ENCODE measurements at regions not wholly inside any gene's neighbourhood (a gene's known extent, or its start where the extent isn't known, plus 50 kb on each side); places are given as distances from the start of the nearest gene placed in this dataset.

GRCh38 chrX:107507093-107507743 lies 57.8 kb downstream of the FRMPD3 start:
- H3K4me3 ChIP-seq (ENCODE audit: low read depth in 1 of 2, low read length in 2 of 2): no peak overlapping the region
- no peak for DNase-seq
- H3K4me1 ChIP-seq (ENCODE audit: insufficient read depth, low read length): no peaks in the 10 kb centered on the region
- no peaks in the 10 kb centered on the region for H3K36me3 ChIP-seq (ENCODE audit: insufficient read depth, low read length)
- ATAC-seq (ENCODE audit: insufficient read depth, low read depth): no peak
- H2AFZ ChIP-seq (ENCODE audit: low read depth, low read length): no peak overlapping the region
- no peaks in the 10 kb centered on the region for H3K27me3 ChIP-seq (ENCODE audit: insufficient read depth, low read length, poor library complexity)
- TF ChIP-seq EZH2 (IDR thresholded peaks at IDR 0.05; ENCODE audit: borderline replicate concordance, low read depth, low read length, severe bottlenecking): no peak
- TF ChIP-seq CTCF (IDR thresholded peaks at IDR 0.05; ENCODE audit: borderline replicate concordance, extremely low read depth, low read length, poor library complexity, severe bottlenecking): no peak
- H4K20me1 ChIP-seq (ENCODE audit: insufficient read depth, low read length): no peaks in the 10 kb centered on the region
- H3K9ac ChIP-seq (ENCODE audit: low read depth, low read length): no peak overlapping the region
- no peaks in the 10 kb centered on the region for H3K79me2 ChIP-seq (ENCODE audit: insufficient read depth, low read length)
- H3K9me3 ChIP-seq (ENCODE audit: insufficient read depth, low read length, severe bottlenecking): no peaks in the 10 kb centered on the region
- H3K4me2 ChIP-seq (ENCODE audit: insufficient read depth, low read length): no peak overlapping the region
- no peak overlapping the region for H3K27ac ChIP-seq (ENCODE audit: low read length)

GRCh38 chrX:107507744-107508117 lies 58.3 kb downstream of the FRMPD3 start:
- Histone ChIP-seq H3K4me3 (ENCODE audit: low read depth in 1 of 2, low read length in 2 of 2) (no peak overlapping the region), H3K27me3 (ENCODE audit: insufficient read depth, low read length, poor library complexity) (no peaks in the 10 kb centered on the region), H3K79me2 (ENCODE audit: insufficient read depth, low read length) (no peaks in the 10 kb centered on the region), H3K4me2 (ENCODE audit: insufficient read depth, low read length) (no peak overlapping the region), H3K9me3 (ENCODE audit: insufficient read depth, low read length, severe bottlenecking) (no peaks in the 10 kb centered on the region), H2AFZ (ENCODE audit: low read depth, low read length) (no peak overlapping the region), H3K9ac (ENCODE audit: low read depth, low read length) (no peak overlapping the region), H4K20me1 (ENCODE audit: insufficient read depth, low read length) (no peaks in the 10 kb centered on the region), H3K27ac (ENCODE audit: low read length) (no peak overlapping the region), H3K36me3 (ENCODE audit: insufficient read depth, low read length) (no peaks in the 10 kb centered on the region), H3K4me1 (ENCODE audit: insufficient read depth, low read length) (no peaks in the 10 kb centered on the region)
- DNase-seq: no peak
- TF ChIP-seq EZH2 (IDR thresholded peaks at IDR 0.05; ENCODE audit: borderline replicate concordance, low read depth, low read length, severe bottlenecking) (no peak), CTCF (IDR thresholded peaks at IDR 0.05; ENCODE audit: borderline replicate concordance, extremely low read depth, low read length, poor library complexity, severe bottlenecking) (no peak)
- no peak for ATAC-seq (ENCODE audit: insufficient read depth, low read depth)

- DNase-seq (no peak), ATAC-seq (ENCODE audit: insufficient read depth, low read depth) (no peak)
- Histone ChIP-seq H3K27me3 (ENCODE audit: insufficient read depth, low read length, poor library complexity) (no peaks in the 10 kb centered on the region), H3K27ac (ENCODE audit: low read length) (no peak overlapping the region), H4K20me1 (ENCODE audit: insufficient read depth, low read length) (no peaks in the 10 kb centered on the region), H2AFZ (ENCODE audit: low read depth, low read length) (no peak overlapping the region), H3K9ac (ENCODE audit: low read depth, low read length) (no peak overlapping the region), H3K4me1 (ENCODE audit: insufficient read depth, low read length) (no peaks in the 10 kb centered on the region), H3K4me2 (ENCODE audit: insufficient read depth, low read length) (no peak overlapping the region), H3K9me3 (ENCODE audit: insufficient read depth, low read length, severe bottlenecking) (no peaks in the 10 kb centered on the region), H3K79me2 (ENCODE audit: insufficient read depth, low read length) (no peaks in the 10 kb centered on the region), H3K36me3 (ENCODE audit: insufficient read depth, low read length) (no peaks in the 10 kb centered on the region), H3K4me3 (ENCODE audit: low read depth in 1 of 2, low read length in 2 of 2) (no peak overlapping the region)
- TF ChIP-seq EZH2 (IDR thresholded peaks at IDR 0.05; ENCODE audit: borderline replicate concordance, low read depth, low read length, severe bottlenecking) (no peak), CTCF (IDR thresholded peaks at IDR 0.05; ENCODE audit: borderline replicate concordance, extremely low read depth, low read length, poor library complexity, severe bottlenecking) (no peak)
These were observed 59.5 kb downstream of the FRMPD3 start for GRCh38 chrX:107508925-107509324.
